DMS53 treated with DMSO at 0.1 percent for 48 hours (cell line): ENCODE measurements at regions not wholly inside any gene's neighbourhood (a gene's known extent, or its start where the extent isn't known, plus 50 kb on each side); places are given as distances from the start of the nearest gene placed in this dataset.

Experiments used
- DNase-seq: peaks from one replicate; lab custom pipeline; 2025; ENCODE audit not compliant: unreplicated experiment; lab: John Stamatoyannopoulos, UW

- DNase-seq = no peak
Observed at GRCh38 chr1:239779962-239780361, 311.7 kb upstream of the FMN2 start.

GRCh38 chr1:239784896-239785295, 306.8 kb upstream of the FMN2 start:
- no peak for DNase-seq

- DNase-seq = no peak
Observed at GRCh38 chr1:239785576-239785975, 306.1 kb upstream of the FMN2 start.

GRCh38 chr1:239786464-239786863, 305.2 kb upstream of the FMN2 start:
- no peak for DNase-seq

- no peak for DNase-seq
Observed at GRCh38 chr1:239792157-239792556, 299.5 kb upstream of the FMN2 start.

GRCh38 chr1:239795304-239795703, 296.4 kb upstream of the FMN2 start:
- DNase-seq = no peak

- no peak for DNase-seq
Observed at GRCh38 chr1:239799617-239800016, 292.1 kb upstream of the FMN2 start.

GRCh38 chr1:239800861-239801260, 290.8 kb upstream of the FMN2 start:
- no peak for DNase-seq

- no peak for DNase-seq
Observed at GRCh38 chr1:239802275-239802674, 289.4 kb upstream of the FMN2 start.

- no peak for DNase-seq
Observed at GRCh38 chr1:239803781-239804180, 287.9 kb upstream of the FMN2 start.

GRCh38 chr1:239804266-239804665, 287.4 kb upstream of the FMN2 start:
- no peak for DNase-seq

- no peak for DNase-seq
Observed at GRCh38 chr1:239805042-239805441, 286.6 kb upstream of the FMN2 start.

- DNase-seq = no peak
Observed at GRCh38 chr1:239805851-239806772, 285.6 kb upstream of the FMN2 start.

- DNase-seq = no peak
Observed at GRCh38 chr1:239806897-239807296, 284.8 kb upstream of the FMN2 start.

GRCh38 chr1:239807361-239807760, 284.3 kb upstream of the FMN2 start:
- no peak for DNase-seq

GRCh38 chr1:239810061-239810481, 281.6 kb upstream of the FMN2 start:
- no peak for DNase-seq

GRCh38 chr1:239811211-239811885, 280.3 kb upstream of the FMN2 start:
- no peak for DNase-seq

- DNase-seq = no peak
Observed at GRCh38 chr1:239812580-239812979, 279.1 kb upstream of the FMN2 start.

- DNase-seq = no peak
Observed at GRCh38 chr1:239814306-239814881, 277.3 kb upstream of the FMN2 start.

- no peak for DNase-seq
Observed at GRCh38 chr1:239815074-239815473, 276.6 kb upstream of the FMN2 start.

- DNase-seq = no peak
Observed at GRCh38 chr1:239816081-239816782, 275.5 kb upstream of the FMN2 start.
